Stimulated activated CD4-positive, alpha-beta T cell treated with anti-CD3 and anti-CD28 coated beads, Interleukin-12 subunit alpha, Interleukin-12 subunit beta, amount 100 ng/mL, for 48 hours (primary cell): ENCODE measurements at regions not wholly inside any gene's neighbourhood (a gene's known extent, or its start where the extent isn't known, plus 50 kb on each side); places are given as distances from the start of the nearest gene placed in this dataset.
"Not testable (repeated sequence)": the region's sequence is repeated elsewhere in the genome, so short reads cannot be mapped to it uniquely, and the experiment has no call there.

Experiments used
- DNase-seq, 3 donors: peaks; one replicate each; pipeline ENCODE4 v3.0.0-alpha.2; 2020; ENCODE audit warnings: low read depth in 2 of 3, low spot score in 1 of 3

GRCh38 chr2:194566907-194567660 lies 1089.9 kb upstream of the SLC39A10 start:
- no peak for DNase-seq

GRCh38 chr2:194564422-194564821 lies 1092.6 kb upstream of the SLC39A10 start:
- DNase-seq, result no peak

DNA sequence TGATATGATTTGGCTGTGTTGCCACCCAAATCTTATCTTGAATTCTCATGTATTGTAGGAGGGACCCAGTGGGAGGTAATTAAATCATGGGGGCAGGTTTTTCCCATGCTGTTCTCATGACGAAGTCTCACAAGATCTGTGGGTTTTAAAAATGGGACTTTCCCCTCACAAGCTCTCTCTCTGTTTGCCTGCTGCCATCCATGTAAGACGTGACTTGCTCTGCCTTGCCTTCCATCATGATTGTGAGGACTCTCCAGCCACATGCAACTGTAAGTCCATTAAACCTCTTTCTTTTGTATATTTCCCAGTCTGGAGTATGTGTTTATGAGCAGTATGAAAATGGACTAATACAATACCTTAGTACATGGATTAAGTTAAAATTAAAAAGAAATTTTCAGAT lies 1094.7 kb upstream of the SLC39A10 start:
- no peak for DNase-seq

DNA sequence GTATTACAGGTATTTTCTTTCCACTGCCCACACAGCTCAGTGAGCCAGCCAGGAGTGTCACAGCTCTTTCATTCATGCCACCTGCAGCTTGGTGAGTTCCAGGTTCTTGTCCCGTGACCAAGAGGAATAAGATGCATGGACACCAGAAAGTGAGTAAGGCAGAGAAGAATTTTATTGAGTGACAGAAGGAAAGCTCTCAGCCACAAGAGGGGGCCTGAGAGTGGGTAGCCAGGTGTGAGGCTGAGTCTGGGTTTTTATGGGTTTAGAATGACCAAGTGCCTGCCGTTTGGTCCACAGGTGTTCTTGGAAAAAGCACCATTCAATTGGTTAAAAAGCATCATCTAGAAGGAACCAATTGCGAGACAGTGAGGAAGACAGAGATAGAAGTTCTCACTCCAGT lies 1097.1 kb upstream of the SLC39A10 start:
- no peak for DNase-seq

DNA sequence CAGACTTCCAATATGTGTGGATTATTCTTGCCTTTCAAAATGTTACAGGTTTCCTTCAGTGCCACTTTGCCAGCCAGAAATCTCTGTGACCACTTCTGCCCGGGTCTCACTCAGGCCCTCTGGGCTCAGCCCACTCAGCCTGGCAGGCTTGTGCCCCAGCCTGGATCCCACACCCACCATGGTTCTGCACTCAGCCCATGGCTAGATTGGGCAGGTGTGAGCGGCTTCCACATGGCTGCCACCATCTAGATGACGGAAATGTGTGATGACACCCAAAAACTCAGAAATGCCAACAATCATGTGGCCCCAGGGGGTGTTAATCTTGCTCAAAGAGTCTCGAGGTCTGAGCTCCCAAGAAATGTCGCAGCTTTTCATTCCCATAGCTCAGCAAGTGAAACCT lies 1097.5 kb upstream of the SLC39A10 start:
- DNase-seq, result no peak

- DNase-seq, result no peak
These were observed 1099.0 kb upstream of the SLC39A10 start for GRCh38 chr2:194557993-194558392.

DNA sequence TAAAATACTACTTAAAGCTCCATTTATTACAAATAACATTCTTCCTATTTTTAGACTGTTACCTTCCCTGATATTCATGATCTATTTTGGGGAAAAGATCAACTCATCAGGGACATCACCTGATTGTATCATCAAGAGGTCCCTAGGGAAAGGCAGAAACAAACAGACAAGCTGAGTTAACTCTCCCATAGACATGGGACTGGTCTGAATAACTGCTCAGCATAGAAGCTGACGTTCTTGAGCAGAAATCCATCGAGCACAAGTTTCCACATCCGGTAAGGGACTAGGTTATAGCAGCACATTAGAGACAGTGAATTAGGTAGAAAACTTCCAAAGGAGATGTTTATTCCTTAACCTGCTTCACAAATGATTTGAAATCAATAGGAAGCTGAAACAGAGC lies 1100.4 kb upstream of the SLC39A10 start:
- DNase-seq, result no peak

DNA sequence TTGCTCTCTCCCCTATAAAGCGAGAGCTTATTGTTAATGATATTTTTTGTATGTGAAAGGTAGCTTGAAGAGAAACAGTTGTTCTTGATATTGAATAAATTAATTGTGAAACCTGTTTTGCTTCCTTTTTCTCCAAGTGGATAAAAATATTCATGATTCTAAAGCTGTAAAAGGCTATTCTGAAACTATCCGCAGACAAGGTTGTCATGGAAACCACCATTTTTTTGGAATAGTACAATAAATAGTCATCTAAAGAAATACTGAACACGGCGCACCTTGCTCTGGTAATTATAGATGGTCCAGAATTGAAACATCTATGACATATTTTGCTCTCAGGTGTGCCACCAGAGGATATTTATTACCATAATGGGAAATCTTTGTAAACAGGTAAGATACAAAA lies 1103.0 kb upstream of the SLC39A10 start:
- DNase-seq, result no peak

DNA sequence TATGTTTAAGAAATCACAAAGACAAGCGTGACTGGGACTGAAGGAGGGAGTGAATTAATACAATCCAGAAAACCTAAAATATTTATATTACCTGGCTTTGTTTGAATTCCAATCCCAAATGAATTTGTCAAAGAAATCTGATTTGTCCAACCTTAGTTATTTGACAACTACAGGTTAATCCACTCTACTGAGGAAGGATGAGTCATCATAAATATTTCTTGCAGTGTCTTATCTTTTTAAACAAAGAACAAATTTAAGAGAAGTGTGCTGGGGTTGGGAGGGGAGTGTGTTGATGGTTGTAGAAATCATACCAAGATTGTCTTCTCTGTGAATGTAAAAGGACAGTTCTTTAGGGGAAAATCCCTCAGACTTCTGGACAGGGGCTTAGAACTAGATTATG lies 1106.3 kb upstream of the SLC39A10 start:
- no peak for DNase-seq

DNA sequence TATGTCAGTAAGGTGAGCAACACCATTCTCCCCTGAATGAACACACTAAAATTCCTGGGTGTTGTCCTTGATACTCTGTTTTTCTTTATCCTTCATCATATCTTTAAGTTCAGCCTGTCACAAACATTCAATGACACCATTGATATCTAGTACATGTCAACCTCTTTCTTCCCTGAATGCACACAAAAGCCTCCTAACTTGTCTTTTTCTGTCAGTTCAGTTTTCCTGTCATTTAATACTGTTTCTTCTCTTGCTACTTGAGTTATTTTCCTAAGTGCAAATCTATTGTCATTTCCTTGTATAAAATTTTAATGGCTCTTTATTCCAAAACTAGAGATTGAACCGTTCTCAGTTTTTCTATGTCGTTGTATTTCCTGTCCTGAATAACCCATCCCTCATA lies 1107.6 kb upstream of the SLC39A10 start:
- DNase-seq, result no peak

- no peak for DNase-seq
These were observed 1111.0 kb upstream of the SLC39A10 start for GRCh38 chr2:194545978-194546377.

- DNase-seq, result no peak
These were observed 1117.6 kb upstream of the SLC39A10 start for GRCh38 chr2:194539425-194539824.

DNA sequence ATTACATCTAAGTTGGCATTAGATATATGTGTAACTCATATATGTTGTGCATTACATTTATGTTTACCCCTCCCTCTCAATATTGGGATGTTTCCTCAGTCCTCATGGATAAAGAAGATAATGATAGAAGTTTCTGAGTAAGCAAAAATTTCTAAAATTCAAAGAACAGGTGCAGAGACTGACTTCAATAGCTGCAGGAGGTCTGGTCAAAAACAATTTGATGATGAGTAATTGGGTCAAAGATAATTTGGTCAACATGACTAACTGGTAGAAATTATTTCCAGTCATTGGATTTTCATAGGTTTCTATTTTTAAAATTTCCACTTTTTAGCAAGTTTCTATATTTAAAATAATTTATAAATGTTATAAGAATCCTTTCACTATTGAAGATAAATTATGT lies 1130.9 kb upstream of the SLC39A10 start:
- DNase-seq, result no peak

DNA sequence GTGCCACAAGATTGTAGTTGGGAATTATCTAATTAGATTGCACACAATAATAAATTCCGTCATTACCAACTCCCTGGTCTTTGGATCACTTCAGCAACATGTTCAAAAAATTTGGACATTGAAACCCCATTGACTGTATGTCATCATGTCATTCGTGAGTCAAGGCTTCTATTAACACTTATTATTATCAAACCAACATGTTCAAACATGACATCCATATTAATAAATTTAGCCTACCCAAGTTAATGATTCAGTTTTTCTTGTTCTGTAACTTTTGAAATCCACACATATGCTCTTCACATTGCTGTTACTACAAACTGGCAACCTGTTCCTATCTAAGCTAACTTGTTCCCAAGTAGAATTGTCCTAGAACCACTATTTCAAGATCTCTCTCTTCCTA lies 1142.7 kb upstream of the SLC39A10 start:
- DNase-seq, result no peak

- not testable (repeated sequence) for DNase-seq
These were observed 1146.0 kb upstream of the SLC39A10 start for GRCh38 chr2:194511070-194511469.

DNA sequence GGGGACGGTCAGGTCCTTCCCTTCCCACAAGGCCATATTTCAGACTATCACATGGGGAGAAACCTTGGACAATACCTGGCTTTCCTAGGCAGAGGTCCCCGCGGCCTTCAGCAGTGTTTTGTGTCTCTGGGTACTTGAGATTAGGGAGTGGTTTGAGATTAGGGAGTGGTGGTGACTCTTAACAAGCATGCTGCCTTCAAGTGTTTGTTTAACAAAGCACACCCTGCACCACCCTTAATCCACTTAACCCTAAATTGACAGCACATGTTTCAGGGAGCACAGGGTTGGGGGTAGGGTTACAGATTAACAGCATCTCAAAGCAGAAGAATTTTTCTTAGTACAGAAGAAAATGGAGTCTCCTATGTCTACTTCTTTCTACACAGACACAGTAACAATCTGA lies 1152.2 kb upstream of the SLC39A10 start:
- DNase-seq, result not testable (repeated sequence)

DNA sequence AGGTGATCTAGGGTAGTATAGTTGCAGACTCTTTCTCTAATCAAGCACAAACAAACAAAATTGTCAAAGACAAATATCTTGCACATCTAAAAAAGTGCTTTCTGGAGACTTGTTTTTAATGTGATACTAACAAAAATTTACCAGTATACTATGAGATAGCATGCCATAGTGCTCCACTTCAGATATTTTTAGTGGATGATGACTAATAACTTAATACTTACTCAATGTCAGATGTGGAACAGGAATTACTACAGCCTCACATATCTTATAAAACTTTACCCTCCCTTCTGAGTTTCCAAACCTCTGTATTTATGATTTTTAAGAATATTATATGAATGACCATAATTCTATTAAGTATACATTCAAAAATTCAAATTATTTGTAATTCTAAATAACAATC lies 1162.0 kb upstream of the SLC39A10 start:
- DNase-seq, result no peak

- DNase-seq, result no peak
These were observed 1162.6 kb upstream of the SLC39A10 start for GRCh38 chr2:194494401-194494800.

GRCh38 chr2:194491409-194492115 lies 1165.5 kb upstream of the SLC39A10 start:
- no peak for DNase-seq

- no peak for DNase-seq
These were observed 1170.7 kb upstream of the SLC39A10 start for GRCh38 chr2:194486326-194486725.

- DNase-seq, result no peak
These were observed 1174.0 kb upstream of the SLC39A10 start for GRCh38 chr2:194483041-194483440.

- no peak for DNase-seq
These were observed 1191.4 kb upstream of the SLC39A10 start for GRCh38 chr2:194465641-194466040.
